HG03060 (cell line): ENCODE measurements at regions not wholly inside any gene's neighbourhood (a gene's known extent, or its start where the extent isn't known, plus 50 kb on each side); places are given as distances from the start of the nearest gene placed in this dataset.

Experiments
- ATAC-seq: cut with Tn5 transposase; IDR thresholded peaks from one replicate; pipeline ENCODE4 v1.9.1; 2021; ENCODE audit warnings: low read depth, moderate number of reproducible peaks; ENCODE audit not compliant: unreplicated experiment

- no peak for ATAC-seq
Measured at GRCh38 chr2:188114014-188114413, 177.7 kb upstream of the GULP1 start.

GRCh38 chr2:188117706-188118105, 174.0 kb upstream of the GULP1 start:
- ATAC-seq = no peak

GRCh38 chr2:188118431-188118830, 173.2 kb upstream of the GULP1 start:
- no peak for ATAC-seq

GRCh38 chr2:188119112-188119838, 172.4 kb upstream of the GULP1 start:
- ATAC-seq = no peak

GRCh38 chr2:188122985-188123384, 168.7 kb upstream of the GULP1 start:
- ATAC-seq = no peak

GRCh38 chr2:188129677-188130076, 162.0 kb upstream of the GULP1 start:
- ATAC-seq = no peak

- no peak for ATAC-seq
Measured at GRCh38 chr2:188130317-188130716, 161.4 kb upstream of the GULP1 start.

- ATAC-seq = no peak
Measured at GRCh38 chr2:188131281-188131680, 160.4 kb upstream of the GULP1 start.

GRCh38 chr2:188132385-188132784, 159.3 kb upstream of the GULP1 start:
- no peak for ATAC-seq

GRCh38 chr2:188134241-188134640, 157.4 kb upstream of the GULP1 start:
- ATAC-seq = no peak

- no peak for ATAC-seq
Measured at GRCh38 chr2:188138313-188138712, 153.4 kb upstream of the GULP1 start.

GRCh38 chr2:188142088-188142487, 149.6 kb upstream of the GULP1 start:
- no peak for ATAC-seq

- ATAC-seq = no peak
Measured at GRCh38 chr2:188142636-188143295, 148.9 kb upstream of the GULP1 start.

- no peak for ATAC-seq
Measured at GRCh38 chr2:188145885-188146284, 145.8 kb upstream of the GULP1 start.

- no peak for ATAC-seq
Measured at GRCh38 chr2:188146888-188147287, 144.8 kb upstream of the GULP1 start.

GRCh38 chr2:188151670-188152069, 140.0 kb upstream of the GULP1 start:
- no peak for ATAC-seq

- ATAC-seq = no peak
Measured at GRCh38 chr2:188158337-188159100, 133.2 kb upstream of the GULP1 start.

GRCh38 chr2:188159484-188159883, 132.2 kb upstream of the GULP1 start:
- no peak for ATAC-seq

- no peak for ATAC-seq
Measured at GRCh38 chr2:188170356-188170755, 121.3 kb upstream of the GULP1 start.

GRCh38 chr2:188176620-188177019, 115.1 kb upstream of the GULP1 start:
- no peak for ATAC-seq

GRCh38 chr2:188181067-188181838, 110.4 kb upstream of the GULP1 start:
- no peak for ATAC-seq
